B cell (primary cell): ENCODE measurements at regions not wholly inside any gene's neighbourhood (a gene's known extent, or its start where the extent isn't known, plus 50 kb on each side); places are given as distances from the start of the nearest gene placed in this dataset.

ENCODE experiments used
- ATAC-seq: fragments of 200-7000 bp; cut with Tn5 transposase; one replicate; pipeline ENCODE4 v1.10.0; 2021; ENCODE audit warnings: low read depth, mild to moderate bottlenecking, moderate number of reproducible peaks, moderate library complexity
- CTCF ChIA-PET: fragments of 350-600 bp; sonication (Branson Sonifier 250); formaldehyde crosslinking; loops from one replicate; lab custom pipeline; 2021; ENCODE audit warnings: antibody characterized with exemption, inconsistent platforms; lab: Charles Lee
- POLR2A ChIA-PET: fragments of 350-600 bp; sonication (Branson Sonifier 250); formaldehyde crosslinking; loops from one replicate; lab custom pipeline; 2021; ENCODE audit warnings: antibody characterized with exemption; lab: Charles Lee
- DNase-seq: peaks from one replicate; pipeline ENCODE4 v3.0.0; 2013
- H2AFZ ChIP-seq: 2 replicates; pipeline ENCODE4 v1.6.1; 2012; ENCODE audit warnings: mild to moderate bottlenecking, low read depth, low read length; ENCODE audit not compliant: insufficient read depth, poor library complexity, severe bottlenecking
- H3K27ac ChIP-seq, 2 donors: 1 replicate in 1 of 2; 2 replicates in 1 of 2; pipeline ENCODE4 v1.5.1; 2012 to 2013; ENCODE audit warnings: low read length in 2 of 2, mild to moderate bottlenecking in 2 of 2, moderate library complexity in 1 of 2
- H3K27me3 ChIP-seq, 4 experiments: fragments of 200-600 bp in 1 of 4; sonication (generic) in 1 of 4; replicated peaks in 1 of 4; 1 replicate in 2 of 4; 2 replicates in 2 of 4; pipeline versions ENCODE4 v1.6.1 to v1.7.0; 2013 to 2016; ENCODE audit warnings: low read length in 3 of 4, mild to moderate bottlenecking in 2 of 4, mixed read lengths in 1 of 4, moderate library complexity in 1 of 4; ENCODE audit not compliant: insufficient read depth in 4 of 4, control insufficient read depth in 3 of 4; ENCODE audit errors: control extremely low read depth in 1 of 4
- H3K36me3 ChIP-seq, 2 experiments: replicated peaks in 1 of 2; 1 replicate in 1 of 2; 2 replicates in 1 of 2; pipeline versions ENCODE4 v1.6.1 to v1.7.1; 2013; ENCODE audit warnings: low read length in 1 of 2; ENCODE audit not compliant: insufficient read depth in 2 of 2, control insufficient read depth in 1 of 2; ENCODE audit errors: control extremely low read depth in 1 of 2, extremely low read depth in 1 of 2
- H3K4me1 ChIP-seq, 2 donors: fragments of 200-600 bp in 1 of 2; sonication (generic) in 1 of 2; 1 replicate in 1 of 2; 2 replicates in 1 of 2; pipeline versions ENCODE4 v1.5.1 to v1.6.1; 2013 to 2017; ENCODE audit warnings: low read length in 2 of 2; ENCODE audit not compliant: control insufficient read depth in 2 of 2, insufficient read depth in 2 of 2
- H3K4me2 ChIP-seq: replicated peaks from 2 replicates; pipeline ENCODE3; 2012; ENCODE audit warnings: mild to moderate bottlenecking, low read depth, low read length; ENCODE audit not compliant: poor library complexity, severe bottlenecking
- H3K4me3 ChIP-seq, 5 experiments: fragments of 200-600 bp in 1 of 5; sonication (generic) in 1 of 5; 1 replicate in 3 of 5; 2 replicates in 2 of 5; pipeline versions ENCODE4 v1.5.1 to v1.7.0; 2011 to 2016; ENCODE audit warnings: low read length in 4 of 5, mild to moderate bottlenecking in 4 of 5, low read depth in 2 of 5, control low read depth in 1 of 5, moderate library complexity in 1 of 5; ENCODE audit not compliant: insufficient read depth in 1 of 5; ENCODE audit errors: control extremely low read depth in 1 of 5, extremely low read depth in 1 of 5
- H3K79me2 ChIP-seq: fragments of 200-600 bp; sonication (generic); one replicate; pipeline ENCODE4 v1.6.0; 2016; ENCODE audit warnings: low read length; ENCODE audit not compliant: control insufficient read depth, insufficient read depth
- H3K9ac ChIP-seq: fragments of 200-600 bp; sonication (generic); 2 replicates; pipeline ENCODE4 v1.6.1; 2017; ENCODE audit warnings: mild to moderate bottlenecking, low read length, moderate library complexity
- H3K9me3 ChIP-seq, 3 donors: one replicate each; pipeline versions ENCODE4 v1.6.1 to v1.7.1; 2013; ENCODE audit warnings: low read length in 2 of 3; ENCODE audit not compliant: control insufficient read depth in 2 of 3, insufficient read depth in 1 of 3; ENCODE audit errors: control extremely low read depth in 1 of 3
- H4K20me1 ChIP-seq: 2 replicates; pipeline ENCODE4 v1.6.0; 2012; ENCODE audit warnings: mild to moderate bottlenecking, low read length; ENCODE audit not compliant: insufficient read depth, control insufficient read depth, poor library complexity, severe bottlenecking
- H3K27ac Mint-ChIP-seq: one replicate; pipeline ENCODE4 v1.8.0; 2021; ENCODE audit warnings: mixed read lengths
- H3K27me3 Mint-ChIP-seq: one replicate; pipeline ENCODE4 v1.8.0; 2021; ENCODE audit warnings: mixed read lengths
- H3K4me1 Mint-ChIP-seq: one replicate; pipeline ENCODE4 v1.8.0; 2021; ENCODE audit warnings: mixed read lengths
- H3K4me3 Mint-ChIP-seq: one replicate; pipeline ENCODE4 v1.8.0; 2021; ENCODE audit warnings: mixed read lengths
- H3K9me3 Mint-ChIP-seq: one replicate; pipeline ENCODE4 v1.8.0; 2022; ENCODE audit warnings: mixed read lengths; ENCODE audit not compliant: insufficient read depth
- EZH2 ChIP-seq: IDR thresholded peaks from 2 replicates; pipeline ENCODE4 v1.6.1; 2012; ENCODE audit warnings: borderline replicate concordance, low read depth, mild to moderate bottlenecking, moderate library complexity, low read length; ENCODE audit not compliant: insufficient read depth, poor library complexity, severe bottlenecking
- WGBS: methylation state at CpG from one replicate; pipeline ENCODE4 v1.1.5; 2013; ENCODE audit warnings: missing lambda C conversion rate; ENCODE audit not compliant: insufficient coverage; 5-methylcytosine and 5-hydroxymethylcytosine counted together
- intact Hi-C: fragments of 100-400 bp; cut with micrococcal nuclease; formaldehyde crosslinking; loops from one replicate; pipeline ENCODE4 v1.10.0; 2022
- TF ChIP-seq, protein P1 (sequence below): fragments of 200-600 bp; IDR thresholded peaks from one replicate; pipeline ENCODE4 v1.8.0; 2022; ENCODE audit warnings: antibody characterized with exemption, mild to moderate bottlenecking

DNA sequence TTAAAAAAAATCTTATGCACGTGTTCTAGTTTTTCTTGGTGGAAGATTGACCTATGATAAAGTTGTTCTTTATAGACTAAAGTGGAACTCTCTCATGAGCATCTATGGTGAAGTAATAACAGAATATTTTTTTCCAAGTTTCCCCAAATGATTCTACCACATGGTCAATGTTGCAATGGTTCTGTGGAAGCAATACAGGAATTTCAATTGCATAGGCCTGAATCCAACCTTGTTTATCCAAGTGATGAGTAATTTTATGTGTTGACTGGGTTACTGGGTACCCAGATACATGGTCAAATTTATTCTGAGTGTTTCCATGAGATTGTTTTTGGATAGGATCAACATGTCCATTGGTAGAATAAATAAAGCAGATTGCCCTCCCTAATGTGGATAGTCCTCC is 581.5 kb downstream of the MMUT start:
- no peaks in the 10 kb centered on the region for H3K4me1 Mint-ChIP-seq
- CTCF ChIA-PET = no interaction called here

DNA sequence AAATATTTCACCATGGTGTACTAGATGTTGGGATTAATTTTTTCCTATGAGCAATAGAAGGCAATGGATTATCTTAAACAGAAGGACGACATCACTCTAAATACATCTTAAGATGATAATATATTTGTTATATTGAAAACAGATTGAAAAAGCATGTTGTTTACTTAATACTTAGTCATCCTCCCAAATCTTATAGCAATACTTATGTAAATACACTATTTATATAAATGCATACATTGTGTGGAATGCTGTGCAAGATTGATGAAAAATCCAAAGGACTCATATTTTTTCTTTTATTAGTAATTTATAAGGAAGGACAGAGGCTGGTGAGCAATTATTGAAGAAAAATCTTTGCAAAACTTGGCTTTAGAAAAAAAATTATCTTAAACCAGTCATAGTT is 593.5 kb downstream of the MMUT start:
- Mint-ChIP-seq H3K27ac (no peak overlapping the region), H3K4me1 (no peaks in the 10 kb centered on the region), H3K27me3 (no peaks in the 10 kb centered on the region), H3K4me3 (no peak overlapping the region), H3K9me3 (peaks cover 6% of the 10 kb centered on the region)
- ATAC-seq (no peak), DNase-seq (no peak)
- Histone ChIP-seq H3K79me2 (no peaks in the 10 kb centered on the region), H3K27me3 (no peaks in the 10 kb centered on the region), H3K4me1 (no peaks in the 10 kb centered on the region), H3K4me3 (no peak overlapping the region), H3K9me3 (peaks cover 0 to 5% (median 0%) of the 10 kb centered on the region in 3 donors), H2AFZ (no peak overlapping the region), H3K36me3 (no peaks in the 10 kb centered on the region), H4K20me1 (no peaks in the 10 kb centered on the region), H3K9ac (no peak overlapping the region), H3K4me2 (no peak overlapping the region), H3K27ac (no peak overlapping the region)
- intact Hi-C loops = no loop called here
- TF ChIP-seq, protein P1, sequence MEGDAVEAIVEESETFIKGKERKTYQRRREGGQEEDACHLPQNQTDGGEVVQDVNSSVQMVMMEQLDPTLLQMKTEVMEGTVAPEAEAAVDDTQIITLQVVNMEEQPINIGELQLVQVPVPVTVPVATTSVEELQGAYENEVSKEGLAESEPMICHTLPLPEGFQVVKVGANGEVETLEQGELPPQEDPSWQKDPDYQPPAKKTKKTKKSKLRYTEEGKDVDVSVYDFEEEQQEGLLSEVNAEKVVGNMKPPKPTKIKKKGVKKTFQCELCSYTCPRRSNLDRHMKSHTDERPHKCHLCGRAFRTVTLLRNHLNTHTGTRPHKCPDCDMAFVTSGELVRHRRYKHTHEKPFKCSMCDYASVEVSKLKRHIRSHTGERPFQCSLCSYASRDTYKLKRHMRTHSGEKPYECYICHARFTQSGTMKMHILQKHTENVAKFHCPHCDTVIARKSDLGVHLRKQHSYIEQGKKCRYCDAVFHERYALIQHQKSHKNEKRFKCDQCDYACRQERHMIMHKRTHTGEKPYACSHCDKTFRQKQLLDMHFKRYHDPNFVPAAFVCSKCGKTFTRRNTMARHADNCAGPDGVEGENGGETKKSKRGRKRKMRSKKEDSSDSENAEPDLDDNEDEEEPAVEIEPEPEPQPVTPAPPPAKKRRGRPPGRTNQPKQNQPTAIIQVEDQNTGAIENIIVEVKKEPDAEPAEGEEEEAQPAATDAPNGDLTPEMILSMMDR = no peak
- TF ChIP-seq EZH2 = no peak
- WGBS = no CpG with 5 or more reads among the region's 1 CpG
- ChIA-PET CTCF (no interaction called here), POLR2A (no interaction called here)

More for the DNA sequence above, 581.5 kb downstream of the MMUT start:
- DNase-seq (no peak), ATAC-seq (no peak)
- no peaks in the 10 kb centered on the region for H3K79me2 ChIP-seq
- no peak overlapping the region for H3K4me3 ChIP-seq
- no peak overlapping the region for H3K9ac ChIP-seq
- H3K27me3 ChIP-seq = no peaks in the 10 kb centered on the region
- no peak overlapping the region for H2AFZ ChIP-seq
- no peak overlapping the region for H3K27ac Mint-ChIP-seq
- no peaks in the 10 kb centered on the region for H3K27me3 Mint-ChIP-seq
- peaks cover 5% of the 10 kb centered on the region for H3K9me3 Mint-ChIP-seq
- no peaks in the 10 kb centered on the region for H3K36me3 ChIP-seq
- intact Hi-C loops = no loop called here
- no peak overlapping the region for H3K4me3 Mint-ChIP-seq
- peaks cover 0 to 2% (median 0%) of the 10 kb centered on the region in 3 donors for H3K9me3 ChIP-seq
- no peaks in the 10 kb centered on the region for H4K20me1 ChIP-seq
- no peaks in the 10 kb centered on the region for H3K4me1 ChIP-seq
- no peak overlapping the region for H3K27ac ChIP-seq
- no peak for TF ChIP-seq EZH2
- TF ChIP-seq, protein P1 = no peak
- no CpG with 5 or more reads among the region's 1 CpG for WGBS
- POLR2A ChIA-PET = no interaction called here
- H3K4me2 ChIP-seq = no peak overlapping the region
